Esophagus squamous epithelium (tissue), 5 donors: ENCODE measurements at regions not wholly inside any gene's neighbourhood (a gene's known extent, or its start where the extent isn't known, plus 50 kb on each side); places are given as distances from the start of the nearest gene placed in this dataset.

Experiments used
- DNase-seq: peaks from one replicate; lab custom pipeline; 2025; lab: John Stamatoyannopoulos, UW
- H3K27ac ChIP-seq, 4 donors: fragments of 200-600 bp; sonication (generic); one replicate each; pipeline ENCODE4 v1.5.1; 2016 to 2019; ENCODE audit warnings: mild to moderate bottlenecking in 1 of 4
- H3K27me3 ChIP-seq, 4 donors: fragments of 200-600 bp; sonication (generic); 1 replicate in 3 of 4; 2 replicates in 1 of 4; pipeline versions ENCODE4 v1.5.1 to v1.6.0; 2017 to 2021; ENCODE audit warnings: antibody characterized with exemption in 1 of 4
- H3K36me3 ChIP-seq, 3 donors: fragments of 200-600 bp; sonication (generic); one replicate each; pipeline ENCODE4 v1.5.1; 2016 to 2019
- H3K4me1 ChIP-seq, 3 donors: fragments of 200-600 bp; sonication (generic); one replicate each; pipeline ENCODE4 v1.5.1; 2017 to 2019
- H3K4me3 ChIP-seq, 4 donors: fragments of 200-600 bp; sonication (generic); 1 replicate in 3 of 4; 2 replicates in 1 of 4; pipeline ENCODE4 v1.5.1; 2016 to 2019; ENCODE audit warnings: mild to moderate bottlenecking in 2 of 4, moderate library complexity in 1 of 4
- H3K9me3 ChIP-seq, 3 donors: fragments of 200-600 bp; sonication (generic); one replicate each; pipeline ENCODE4 v1.5.1; 2016 to 2019
- POLR2A ChIP-seq, 4 donors: fragments of 450-650 bp; IDR thresholded peaks; one replicate each; pipeline ENCODE4 v1.6.1; 2017; ENCODE audit warnings: antibody characterized with exemption in 4 of 4, mild to moderate bottlenecking in 4 of 4, moderate library complexity in 3 of 4
- whole genome bisulfite sequencing, 2 donors: methylation state at CpG; one replicate each; pipeline ENCODE4 v1.1.5; 2018; 5-methylcytosine and 5-hydroxymethylcytosine counted together
- intact Hi-C: fragments of 100-400 bp; cut with DNase I; formaldehyde crosslinking; loops from one replicate; pipeline ENCODE4 v1.15.0; 2022
- TF ChIP-seq, protein P1 (sequence below), 6 experiments: fragments of 450-650 bp in 4 of 6; fragments of 200-600 bp in 2 of 6; sonication (generic) in 2 of 6; IDR thresholded peaks; one replicate each; pipeline ENCODE4 v1.5.1; 2016 to 2019; ENCODE audit warnings: antibody characterized with exemption in 6 of 6, mild to moderate bottlenecking in 4 of 6, moderate library complexity in 4 of 6
- donor health status: DM: yes; HTN: yes; CAD: no.

DNA sequence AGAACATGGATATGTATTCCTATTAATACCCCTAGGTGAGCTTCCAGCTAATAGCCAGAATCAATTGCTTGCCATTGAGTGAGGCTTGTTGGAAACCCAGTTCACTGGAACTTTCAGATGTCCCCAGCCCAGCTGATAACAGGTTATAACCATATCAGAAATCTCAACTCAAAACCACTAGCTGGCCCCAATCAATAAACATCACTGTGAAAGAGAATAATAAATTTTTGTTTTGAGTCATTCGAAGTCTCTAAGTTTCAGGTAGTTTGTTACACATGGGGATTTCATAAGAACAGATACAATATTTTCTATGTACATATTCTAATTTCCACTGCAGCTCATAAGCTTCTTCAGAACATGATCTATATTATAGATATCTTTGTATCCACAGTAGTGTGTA lies 162.9 kb upstream of the SNX7 start:
- DNase-seq = no peak
- Histone ChIP-seq H3K27me3 (no peaks in the 10 kb centered on the region), H3K27ac (no peak overlapping the region), H3K4me1 (no peaks in the 10 kb centered on the region), H3K9me3 (no peaks in the 10 kb centered on the region), H3K36me3 (no peaks in the 10 kb centered on the region), H3K4me3 (no peak overlapping the region)
- TF ChIP-seq POLR2A (IDR thresholded peaks at IDR 0.05) = no peak
- WGBS, 2 donors = 86 to 89% methylated on average over 1 of the region's 1 CpG
- intact Hi-C loops = no loop called here

DNA sequence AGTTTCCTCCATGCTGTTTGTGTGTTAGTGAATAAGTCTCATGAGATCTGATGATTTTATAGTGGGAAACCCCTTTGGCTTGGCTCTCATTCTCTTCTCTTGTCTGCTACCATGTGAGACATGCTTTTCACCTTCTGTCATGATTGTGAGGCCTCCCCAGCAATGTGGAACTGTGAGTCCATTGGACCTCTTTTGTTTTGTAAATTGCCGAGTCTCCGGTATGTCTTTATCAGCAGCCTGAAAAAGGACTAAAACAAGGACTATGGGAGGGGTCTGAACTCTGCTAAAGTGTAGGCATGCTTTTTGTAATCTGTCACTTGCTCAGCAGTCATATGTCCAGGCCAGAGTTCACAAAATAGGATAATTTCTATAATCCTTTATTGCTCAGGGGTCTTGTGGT lies 164.0 kb upstream of the SNX7 start:
- Histone ChIP-seq H3K27me3 (no peaks in the 10 kb centered on the region), H3K4me3 (no peak overlapping the region), H3K36me3 (no peaks in the 10 kb centered on the region), H3K4me1 (no peaks in the 10 kb centered on the region), H3K27ac (no peak overlapping the region), H3K9me3 (no peaks in the 10 kb centered on the region)
- no peak for TF ChIP-seq POLR2A (IDR thresholded peaks at IDR 0.05)
- TF ChIP-seq, protein P1, sequence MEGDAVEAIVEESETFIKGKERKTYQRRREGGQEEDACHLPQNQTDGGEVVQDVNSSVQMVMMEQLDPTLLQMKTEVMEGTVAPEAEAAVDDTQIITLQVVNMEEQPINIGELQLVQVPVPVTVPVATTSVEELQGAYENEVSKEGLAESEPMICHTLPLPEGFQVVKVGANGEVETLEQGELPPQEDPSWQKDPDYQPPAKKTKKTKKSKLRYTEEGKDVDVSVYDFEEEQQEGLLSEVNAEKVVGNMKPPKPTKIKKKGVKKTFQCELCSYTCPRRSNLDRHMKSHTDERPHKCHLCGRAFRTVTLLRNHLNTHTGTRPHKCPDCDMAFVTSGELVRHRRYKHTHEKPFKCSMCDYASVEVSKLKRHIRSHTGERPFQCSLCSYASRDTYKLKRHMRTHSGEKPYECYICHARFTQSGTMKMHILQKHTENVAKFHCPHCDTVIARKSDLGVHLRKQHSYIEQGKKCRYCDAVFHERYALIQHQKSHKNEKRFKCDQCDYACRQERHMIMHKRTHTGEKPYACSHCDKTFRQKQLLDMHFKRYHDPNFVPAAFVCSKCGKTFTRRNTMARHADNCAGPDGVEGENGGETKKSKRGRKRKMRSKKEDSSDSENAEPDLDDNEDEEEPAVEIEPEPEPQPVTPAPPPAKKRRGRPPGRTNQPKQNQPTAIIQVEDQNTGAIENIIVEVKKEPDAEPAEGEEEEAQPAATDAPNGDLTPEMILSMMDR (IDR thresholded peaks at IDR 0.05) = no peak
- DNase-seq = no peak
- intact Hi-C loops = no loop called here
- 90 to 100% methylated on average over 2 of the region's 2 CpGs for WGBS, 2 donors

DNA sequence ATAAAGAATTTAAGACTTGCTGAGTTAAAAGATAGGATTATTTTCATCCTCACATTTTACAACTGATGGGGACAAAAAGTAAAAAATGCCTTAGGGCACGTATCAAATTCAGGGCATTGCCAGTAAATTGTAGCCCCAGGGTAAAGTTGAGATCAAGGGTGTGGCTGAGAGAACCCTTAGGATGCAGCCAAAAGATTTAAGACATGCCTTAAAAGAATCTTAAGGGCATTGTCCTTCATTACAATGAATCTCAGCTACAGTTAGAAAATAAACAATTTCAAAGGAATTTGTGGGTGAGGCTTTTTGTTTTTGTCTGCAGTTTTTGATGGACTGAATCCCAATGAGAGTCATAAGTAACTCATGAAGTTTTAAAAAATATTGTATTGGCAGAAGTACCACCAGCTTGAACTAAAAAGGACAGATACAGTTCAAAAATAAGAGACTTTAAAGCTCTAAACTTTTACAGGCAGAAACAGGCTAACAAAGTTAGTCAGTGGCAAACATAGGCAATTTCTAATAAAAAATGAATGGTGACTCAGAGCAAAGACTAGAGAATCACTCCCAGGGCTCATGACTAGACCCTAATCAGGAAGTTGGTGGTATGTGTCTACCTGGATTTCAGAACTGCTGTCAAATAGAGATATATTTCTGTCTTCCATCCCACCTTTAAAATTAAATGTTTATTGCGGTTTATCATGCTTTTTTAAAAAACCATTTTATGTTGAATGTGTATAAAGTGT lies 165.1 kb upstream of the SNX7 start:
- Histone ChIP-seq H3K4me3 (no peak overlapping the region), H3K9me3 (no peaks in the 10 kb centered on the region), H3K27me3 (no peaks in the 10 kb centered on the region), H3K27ac (no peak overlapping the region), H3K36me3 (no peaks in the 10 kb centered on the region), H3K4me1 (no peaks in the 10 kb centered on the region)
- intact Hi-C loops = no loop called here
- 53 to 70% methylated on average over 2 of the region's 2 CpGs for WGBS, 2 donors
- no peak for DNase-seq
- TF ChIP-seq POLR2A (IDR thresholded peaks at IDR 0.05) = no peak
- TF ChIP-seq, protein P1 (IDR thresholded peaks at IDR 0.05) = no peak

DNA sequence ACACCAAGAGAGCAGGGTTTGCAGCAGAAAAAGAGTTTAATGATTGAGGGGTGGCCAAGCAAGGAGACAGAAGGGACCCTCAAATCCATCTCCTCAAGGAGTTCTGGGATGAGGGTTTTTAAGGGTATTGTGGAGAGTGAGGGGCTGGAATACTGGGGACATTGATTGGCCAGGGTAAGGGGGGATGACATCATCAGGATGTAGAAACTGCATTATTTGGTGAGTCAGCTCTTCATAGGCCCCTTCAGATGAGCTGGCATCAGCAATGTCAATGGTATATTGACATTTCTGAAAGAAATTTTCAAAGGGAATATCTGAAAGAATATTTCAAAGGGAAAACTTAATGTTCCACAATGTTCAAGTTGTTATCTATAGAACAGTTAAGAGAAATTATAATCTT lies 168.1 kb upstream of the SNX7 start:
- H3K27ac ChIP-seq = no peak overlapping the region
- DNase-seq = no peak
- H3K27me3 ChIP-seq = no peaks in the 10 kb centered on the region
- intact Hi-C loops = no loop called here
- TF ChIP-seq, protein P1 (IDR thresholded peaks at IDR 0.05) = no peak
- no peak for TF ChIP-seq POLR2A (IDR thresholded peaks at IDR 0.05)
- no peaks in the 10 kb centered on the region for H3K36me3 ChIP-seq
- H3K4me1 ChIP-seq = no peaks in the 10 kb centered on the region
- no peak overlapping the region for H3K4me3 ChIP-seq
- H3K9me3 ChIP-seq = no peaks in the 10 kb centered on the region

DNA sequence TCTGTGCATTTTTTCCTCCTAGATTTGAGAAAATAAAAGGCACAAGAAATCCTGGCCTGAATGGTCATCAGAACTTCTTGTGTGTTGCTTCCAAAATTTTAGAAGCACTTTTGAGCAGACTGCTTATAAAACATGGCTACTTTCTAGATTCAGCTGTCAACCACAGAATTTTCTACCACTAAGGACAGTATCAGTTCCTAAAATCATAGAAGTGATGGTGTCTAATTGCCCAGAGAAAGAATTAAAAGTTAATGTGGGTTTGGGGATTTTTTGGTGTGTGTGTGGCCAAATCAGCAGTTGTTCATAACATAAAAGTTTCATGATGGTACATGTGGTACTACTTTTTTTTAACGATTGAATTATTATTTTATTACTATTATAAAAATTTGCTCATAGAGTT lies 171.4 kb upstream of the SNX7 start:
- intact Hi-C loops = no loop called here
- no peak for DNase-seq
- no peaks in the 10 kb centered on the region for H3K9me3 ChIP-seq
- H3K36me3 ChIP-seq = no peaks in the 10 kb centered on the region
- no peaks in the 10 kb centered on the region for H3K4me1 ChIP-seq
- WGBS, 2 donors = 84 to 100% methylated on average over 1 of the region's 1 CpG
- TF ChIP-seq, protein P1 (IDR thresholded peaks at IDR 0.05) = no peak
- no peak for TF ChIP-seq POLR2A (IDR thresholded peaks at IDR 0.05)
- no peak overlapping the region for H3K4me3 ChIP-seq
- no peaks in the 10 kb centered on the region for H3K27me3 ChIP-seq
- H3K27ac ChIP-seq = no peak overlapping the region

DNA sequence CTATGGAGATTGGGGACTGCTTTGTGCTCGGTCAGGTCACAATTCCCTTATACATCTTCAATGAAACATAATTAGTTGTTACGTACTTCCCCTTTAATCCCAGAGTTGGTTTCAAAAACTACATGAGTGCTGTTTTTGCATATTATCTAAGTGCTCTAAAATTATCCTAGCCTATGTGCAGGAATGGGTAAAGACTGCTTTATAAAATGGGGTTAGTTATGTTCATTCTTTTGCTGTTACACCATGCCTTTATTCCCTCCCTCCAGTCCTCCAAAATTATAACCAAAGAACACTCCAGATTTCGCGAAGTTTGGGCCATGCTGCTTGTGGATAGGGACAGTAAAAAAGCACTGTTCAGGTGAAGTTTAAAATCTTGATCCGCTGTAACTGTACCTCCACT lies 173.9 kb upstream of the SNX7 start:
- Histone ChIP-seq H3K9me3 (no peaks in the 10 kb centered on the region), H3K4me3 (no peak overlapping the region), H3K4me1 (no peaks in the 10 kb centered on the region), H3K27me3 (no peaks in the 10 kb centered on the region), H3K36me3 (no peaks in the 10 kb centered on the region), H3K27ac (no peak overlapping the region)
- intact Hi-C loops = no loop called here
- no peak for DNase-seq
- WGBS, 2 donors = 78 to 85% methylated on average over 5 of the region's 5 CpGs
- TF ChIP-seq, protein P1 (IDR thresholded peaks at IDR 0.05) = no peak
- TF ChIP-seq POLR2A (IDR thresholded peaks at IDR 0.05) = no peak
